MM.1S (cell line): ENCODE measurements at regions not wholly inside any gene's neighbourhood (a gene's known extent, or its start where the extent isn't known, plus 50 kb on each side); places are given as distances from the start of the nearest gene placed in this dataset.

ENCODE experiments used
- EZH2 ChIP-seq: fragments of 300-600 bp; sonication (generic); optimal IDR thresholded peaks from 2 replicates; pipeline ENCODE3; 2017; ENCODE audit warnings: low read depth, mild to moderate bottlenecking, antibody characterized with exemption, low read length, mixed read lengths
- TF ChIP-seq, protein P1 (sequence below): fragments of 300-600 bp; sonication (generic); IDR thresholded peaks from 2 replicates; pipeline ENCODE4 v1.5.1; 2016; ENCODE audit warnings: antibody characterized with exemption, low read length, mixed read lengths

DNA sequence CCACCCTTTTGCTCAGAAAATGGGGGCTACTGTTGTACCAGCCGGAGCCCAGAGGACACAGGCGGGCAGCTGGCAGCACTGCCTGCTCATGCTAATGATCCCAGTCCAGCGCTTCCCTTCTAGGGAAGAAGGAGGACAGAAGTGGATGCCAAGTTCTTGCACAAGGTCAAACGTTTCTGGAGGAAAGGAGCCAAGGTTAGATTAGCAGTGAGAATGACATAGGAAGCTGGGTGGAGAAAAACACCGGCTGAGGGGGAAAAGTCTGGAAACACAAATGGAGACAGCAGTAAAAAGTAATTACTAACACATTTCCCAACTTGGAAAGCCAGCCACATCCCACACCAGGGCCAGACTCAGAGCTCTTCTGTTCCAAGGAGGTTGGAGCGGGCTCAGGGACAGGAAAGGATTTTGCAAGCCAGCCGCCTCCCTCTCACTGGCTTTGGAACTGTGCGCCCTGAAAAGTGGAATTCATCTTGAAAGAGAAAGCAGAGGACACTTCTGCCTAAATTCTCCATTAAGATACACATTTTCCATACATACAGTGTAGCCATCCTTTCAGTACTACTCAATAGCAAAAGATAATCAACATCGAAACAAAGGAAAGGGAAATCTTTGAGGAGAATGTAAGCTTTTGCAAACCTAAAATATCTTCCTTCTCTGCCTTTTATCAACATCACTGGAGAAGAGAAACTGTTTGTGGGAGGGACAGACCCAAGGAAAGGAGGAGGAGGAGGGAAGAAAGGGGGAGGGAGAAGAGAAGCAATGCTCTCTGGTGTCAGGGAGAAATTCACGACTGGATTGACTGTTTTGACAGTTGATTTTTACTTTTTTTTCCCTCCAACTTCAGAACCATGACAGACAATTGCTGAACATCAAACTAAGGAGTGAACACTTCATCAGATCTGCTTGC, 133.6 kb downstream of the CD47 start:
- TF ChIP-seq, protein P1, sequence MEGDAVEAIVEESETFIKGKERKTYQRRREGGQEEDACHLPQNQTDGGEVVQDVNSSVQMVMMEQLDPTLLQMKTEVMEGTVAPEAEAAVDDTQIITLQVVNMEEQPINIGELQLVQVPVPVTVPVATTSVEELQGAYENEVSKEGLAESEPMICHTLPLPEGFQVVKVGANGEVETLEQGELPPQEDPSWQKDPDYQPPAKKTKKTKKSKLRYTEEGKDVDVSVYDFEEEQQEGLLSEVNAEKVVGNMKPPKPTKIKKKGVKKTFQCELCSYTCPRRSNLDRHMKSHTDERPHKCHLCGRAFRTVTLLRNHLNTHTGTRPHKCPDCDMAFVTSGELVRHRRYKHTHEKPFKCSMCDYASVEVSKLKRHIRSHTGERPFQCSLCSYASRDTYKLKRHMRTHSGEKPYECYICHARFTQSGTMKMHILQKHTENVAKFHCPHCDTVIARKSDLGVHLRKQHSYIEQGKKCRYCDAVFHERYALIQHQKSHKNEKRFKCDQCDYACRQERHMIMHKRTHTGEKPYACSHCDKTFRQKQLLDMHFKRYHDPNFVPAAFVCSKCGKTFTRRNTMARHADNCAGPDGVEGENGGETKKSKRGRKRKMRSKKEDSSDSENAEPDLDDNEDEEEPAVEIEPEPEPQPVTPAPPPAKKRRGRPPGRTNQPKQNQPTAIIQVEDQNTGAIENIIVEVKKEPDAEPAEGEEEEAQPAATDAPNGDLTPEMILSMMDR: no peak
- TF ChIP-seq EZH2: no peak
